Astrocyte of the spinal cord (primary cell): ENCODE measurements at regions not wholly inside any gene's neighbourhood (a gene's known extent, or its start where the extent isn't known, plus 50 kb on each side); places are given as distances from the start of the nearest gene placed in this dataset.

Source experiments
- DNase-seq: peaks from one replicate; pipeline ENCODE4 v3.0.0; 2011; ENCODE audit warnings: low read depth, low spot score
- H3K4me3 ChIP-seq: 2 replicates; pipeline ENCODE4 v1.5.1; 2011; ENCODE audit warnings: low read depth, mild to moderate bottlenecking, low read length, moderate library complexity
- CTCF ChIP-seq: IDR thresholded peaks from 2 replicates; pipeline ENCODE4 v1.5.1; 2012; ENCODE audit warnings: low read depth, mild to moderate bottlenecking, low read length, inconsistent platforms
- in situ Hi-C: cut with HindIII; loops from 2 replicates; pipeline ENCODE4 v1.10.0; 2017; ENCODE audit warnings: low sequenced_read_pairs

- H3K4me3 ChIP-seq: no peak overlapping the region
- in situ Hi-C loops: no loop called here
- TF ChIP-seq CTCF: no peak
- DNase-seq: peak; percentile 59
These were observed 115.5 kb downstream of the LSMEM1 start for GRCh38 chr7:112596260-112596659.

DNA sequence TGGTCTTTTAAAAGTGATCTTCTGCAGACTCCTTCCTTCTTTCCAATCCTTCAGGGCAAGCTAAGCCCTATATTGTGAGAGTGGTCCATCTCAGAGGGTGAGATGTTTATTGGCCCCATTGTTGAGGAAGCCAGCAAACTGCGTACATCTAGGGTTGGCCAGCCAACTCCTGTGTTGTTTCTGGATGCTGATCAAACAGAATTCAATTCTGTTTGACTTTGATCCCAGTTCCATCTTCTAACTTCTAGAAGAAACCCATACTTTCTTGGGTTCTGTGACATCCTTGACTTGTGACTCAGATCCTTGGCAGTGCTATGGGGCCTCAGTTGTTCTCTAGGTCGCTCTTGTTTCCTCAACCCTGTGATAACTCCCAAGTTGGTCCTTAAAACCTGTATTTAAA, 116.2 kb downstream of the LSMEM1 start:
- DNase-seq: peak; percentile 65
- in situ Hi-C loops: no loop called here
- no peak overlapping the region for H3K4me3 ChIP-seq
- no peak for TF ChIP-seq CTCF

DNA sequence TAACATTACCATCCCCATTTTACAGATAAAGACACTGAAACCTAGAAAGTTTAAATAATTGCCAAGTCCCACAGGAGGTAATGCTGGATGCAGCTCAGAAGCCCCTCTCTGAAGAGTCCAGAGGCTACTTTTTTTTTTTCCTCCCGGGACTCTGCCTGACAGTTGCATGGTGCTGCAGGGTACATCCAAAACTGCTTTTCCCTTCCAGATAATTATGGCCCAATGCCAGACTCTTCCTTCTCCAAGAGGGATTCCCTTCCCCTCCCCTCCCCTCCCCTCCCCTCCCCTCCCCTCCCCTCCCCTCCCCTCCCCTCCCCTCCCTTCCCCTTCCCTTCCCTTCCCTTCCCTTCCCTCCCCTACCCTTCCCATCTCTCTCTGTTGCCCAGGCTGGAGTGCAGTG, 122.9 kb downstream of the LSMEM1 start:
- TF ChIP-seq CTCF: no peak
- DNase-seq: no peak
- in situ Hi-C loops: no loop called here
- no peak overlapping the region for H3K4me3 ChIP-seq

- DNase-seq: no peak
- in situ Hi-C loops: no loop called here
- no peak for TF ChIP-seq CTCF
- H3K4me3 ChIP-seq: no peak overlapping the region
These were observed 129.8 kb downstream of the LSMEM1 start for GRCh38 chr7:112610636-112611035.

DNA sequence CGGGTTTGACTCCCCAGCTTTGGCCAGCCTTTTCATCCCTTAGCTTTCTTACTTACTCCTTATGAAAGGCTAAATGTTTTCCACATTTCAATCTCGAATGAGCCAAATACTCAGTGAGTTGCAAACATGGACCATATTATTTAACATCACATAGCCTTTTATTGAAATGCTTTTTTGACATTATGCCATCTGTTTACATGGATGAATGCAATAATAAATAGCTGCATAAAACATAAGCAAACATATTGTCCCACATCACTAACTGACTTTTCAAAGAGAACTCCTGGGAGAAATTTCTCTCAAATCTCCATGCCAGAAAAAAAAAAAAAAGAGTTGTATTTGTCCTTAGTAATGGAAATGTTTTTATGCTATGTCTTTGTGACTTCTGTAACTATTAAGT, 134.9 kb downstream of the LSMEM1 start:
- DNase-seq: no peak
- no peak overlapping the region for H3K4me3 ChIP-seq
- in situ Hi-C loops: no loop called here
- TF ChIP-seq CTCF: no peak

GRCh38 chr7:112616295-112616694, 135.5 kb downstream of the LSMEM1 start:
- TF ChIP-seq CTCF: no peak
- in situ Hi-C loops: no loop called here
- no peak overlapping the region for H3K4me3 ChIP-seq
- DNase-seq: no peak

GRCh38 chr7:112619343-112619742, 138.6 kb downstream of the LSMEM1 start:
- H3K4me3 ChIP-seq: no peak overlapping the region
- DNase-seq: no peak
- TF ChIP-seq CTCF: no peak
- in situ Hi-C loops: no loop called here
